H9 (cell line): ENCODE measurements at regions not wholly inside any gene's neighbourhood (a gene's known extent, or its start where the extent isn't known, plus 50 kb on each side); places are given as distances from the start of the nearest gene placed in this dataset.

Source experiments
- DNase-seq: peaks from one replicate; pipeline ENCODE4 v3.0.0-alpha.2; 2017
- H2AFZ ChIP-seq: one replicate; pipeline ENCODE4 v1.6.1; 2013; ENCODE audit warnings: mild to moderate bottlenecking, low read length, control low read depth, moderate library complexity
- H2AK5ac ChIP-seq: 2 replicates; pipeline ENCODE4 v1.6.1; 2013; ENCODE audit warnings: low read length, control low read depth, mixed read lengths; ENCODE audit not compliant: insufficient read length
- H2BK120ac ChIP-seq: one replicate; pipeline ENCODE4 v1.6.1; 2013; ENCODE audit warnings: low read depth, mild to moderate bottlenecking, low read length, control low read depth, inconsistent platforms; ENCODE audit not compliant: poor library complexity, severe bottlenecking
- H2BK12ac ChIP-seq: 2 replicates; pipeline ENCODE4 v1.6.1; 2013; ENCODE audit warnings: low read length, control low read depth, mixed read lengths, low read depth; ENCODE audit not compliant: insufficient read length
- H2BK15ac ChIP-seq: 2 replicates; pipeline ENCODE4 v1.6.1; 2013; ENCODE audit warnings: low read depth, low read length, control low read depth
- H2BK20ac ChIP-seq: one replicate; pipeline ENCODE4 v1.6.1; 2013; ENCODE audit warnings: low read depth, mild to moderate bottlenecking, low read length, control low read depth, inconsistent platforms; ENCODE audit not compliant: poor library complexity, severe bottlenecking
- H2BK5ac ChIP-seq: 2 replicates; pipeline ENCODE4 v1.6.1; 2013; ENCODE audit warnings: low read length, control low read depth, mixed read lengths; ENCODE audit not compliant: insufficient read length
- H3K14ac ChIP-seq: 2 replicates; pipeline ENCODE4 v1.6.1; 2013; ENCODE audit warnings: low read length, control low read depth; ENCODE audit not compliant: insufficient read depth
- H3K18ac ChIP-seq: 2 replicates; pipeline ENCODE4 v1.6.1; 2013; ENCODE audit warnings: low read depth, mild to moderate bottlenecking, mixed read lengths, low read length, control low read depth; ENCODE audit not compliant: insufficient read length
- H3K23ac ChIP-seq: 2 replicates; pipeline ENCODE4 v1.6.1; 2013; ENCODE audit warnings: low read length, control low read depth, mixed read lengths, low read depth; ENCODE audit not compliant: insufficient read length
- H3K23me2 ChIP-seq: 2 replicates; pipeline ENCODE4 v1.6.1; 2013; ENCODE audit warnings: low read depth, mild to moderate bottlenecking, mixed read lengths, low read length, control low read depth; ENCODE audit not compliant: insufficient read length, poor library complexity, severe bottlenecking
- H3K27ac ChIP-seq: 2 replicates; pipeline ENCODE4 v1.5.1; 2013; ENCODE audit warnings: low read length, control low read depth, mixed read lengths, low read depth; ENCODE audit not compliant: insufficient read length
- H3K27me3 ChIP-seq: 2 replicates; pipeline ENCODE4 v1.6.1; 2013; ENCODE audit warnings: low read length, control low read depth, inconsistent platforms; ENCODE audit not compliant: insufficient read depth
- H3K4ac ChIP-seq: 2 replicates; pipeline ENCODE4 v1.6.1; 2013; ENCODE audit warnings: low read depth, mild to moderate bottlenecking, control low read depth, inconsistent platforms, low read length, moderate library complexity
- H3K4me1 ChIP-seq: 2 replicates; pipeline ENCODE4 v1.6.1; 2013; ENCODE audit warnings: low read length, control low read depth, inconsistent platforms; ENCODE audit not compliant: insufficient read depth
- H3K4me2 ChIP-seq: 2 replicates; pipeline ENCODE4 v1.6.1; 2013; ENCODE audit warnings: low read length, control low read depth, mixed read lengths; ENCODE audit not compliant: insufficient read length, insufficient read depth
- H3K56ac ChIP-seq: 2 replicates; pipeline ENCODE4 v1.6.1; 2013; ENCODE audit warnings: low read depth, mild to moderate bottlenecking, mixed read lengths, low read length, control low read depth; ENCODE audit not compliant: insufficient read length
- H3K79me1 ChIP-seq: 2 replicates; pipeline ENCODE4 v1.6.1; 2013; ENCODE audit warnings: low read depth, mild to moderate bottlenecking, moderate library complexity, low read length, control low read depth, inconsistent platforms; ENCODE audit not compliant: insufficient read depth, poor library complexity, severe bottlenecking
- H3K79me2 ChIP-seq: 2 replicates; pipeline ENCODE4 v1.6.1; 2013; ENCODE audit warnings: low read length, control low read depth, inconsistent platforms; ENCODE audit not compliant: insufficient read depth
- H3K9ac ChIP-seq: 2 replicates; pipeline ENCODE4 v1.6.1; 2013; ENCODE audit warnings: low read length, control low read depth, mixed read lengths; ENCODE audit not compliant: insufficient read length; ENCODE audit errors: extremely low read depth
- H3K9me3 ChIP-seq: one replicate; pipeline ENCODE4 v1.6.1; 2013; ENCODE audit warnings: low read depth, low read length, inconsistent platforms; ENCODE audit not compliant: control insufficient read depth
- H3T11ph ChIP-seq: one replicate; pipeline ENCODE4 v1.6.1; 2013; ENCODE audit warnings: mild to moderate bottlenecking, low read length, control low read depth, inconsistent platforms
- H4K20me1 ChIP-seq: one replicate; pipeline ENCODE4 v1.6.1; 2013; ENCODE audit not compliant: control insufficient read depth, insufficient read length, insufficient read depth
- H4K5ac ChIP-seq: 2 replicates; pipeline ENCODE4 v1.6.1; 2013; ENCODE audit warnings: low read depth, mild to moderate bottlenecking, mixed read lengths, low read length, control low read depth; ENCODE audit not compliant: insufficient read length
- H4K8ac ChIP-seq: replicated peaks from 2 replicates; pipeline ENCODE4 v1.6.1; 2013; ENCODE audit warnings: low read length, control low read depth, mixed read lengths, low read depth; ENCODE audit not compliant: insufficient read length
- H4K91ac ChIP-seq: 2 replicates; pipeline ENCODE4 v1.6.1; 2013; ENCODE audit warnings: low read depth, mild to moderate bottlenecking, moderate library complexity, mixed read lengths, low read length, control low read depth; ENCODE audit not compliant: insufficient read length
- H3K27ac Mint-ChIP-seq, 3 experiments: 2 replicates in 2 of 3; 3 replicates in 1 of 3; pipeline ENCODE4 v1.8.0; 2020 to 2021; ENCODE audit warnings: mixed read lengths in 3 of 3, mild to moderate bottlenecking in 1 of 3, moderate library complexity in 1 of 3
- H3K27me3 Mint-ChIP-seq: 2 replicates; pipeline ENCODE4 v1.8.0; 2021; ENCODE audit warnings: low read depth, mild to moderate bottlenecking, moderate library complexity, mixed read lengths
- H3K36me3 Mint-ChIP-seq, 3 experiments: 2 replicates in 2 of 3; 3 replicates in 1 of 3; pipeline ENCODE4 v1.8.0; 2020 to 2021; ENCODE audit warnings: low read depth in 3 of 3, mixed read lengths in 3 of 3; ENCODE audit not compliant: insufficient read depth in 1 of 3
- H3K4me1 Mint-ChIP-seq, 2 experiments: 2 replicates each; pipeline ENCODE4 v1.8.0; 2020; ENCODE audit warnings: mixed read lengths in 2 of 2
- H3K4me3 Mint-ChIP-seq, 2 experiments: 2 replicates in 1 of 2; 3 replicates in 1 of 2; pipeline ENCODE4 v1.8.0; 2020 to 2021; ENCODE audit warnings: mild to moderate bottlenecking in 2 of 2, mixed read lengths in 2 of 2, moderate library complexity in 1 of 2
- H3K9me3 Mint-ChIP-seq, 2 experiments: 2 replicates in 1 of 2; 3 replicates in 1 of 2; pipeline ENCODE4 v1.8.0; 2020; ENCODE audit warnings: mild to moderate bottlenecking in 2 of 2, mixed read lengths in 2 of 2, moderate library complexity in 1 of 2
- CTCF ChIP-seq: fragments of 200-600 bp; sonication (generic); conservative IDR thresholded peaks from 3 replicates; pipeline ENCODE4 v1.8.0; 2021; ENCODE audit warnings: antibody characterized with exemption, mild to moderate bottlenecking
- WGBS: extraction: QIAGEN DNeasy Blood & Tissue Kit; methylation state at CpG from one replicate; pipeline ENCODE4 v1.1.7; 2013; ENCODE audit warnings: missing lambda C conversion rate, low lambda C conversion rate, mixed read lengths; ENCODE audit not compliant: insufficient read length; ENCODE audit errors: extremely low coverage; 5-methylcytosine and 5-hydroxymethylcytosine counted together

DNA sequence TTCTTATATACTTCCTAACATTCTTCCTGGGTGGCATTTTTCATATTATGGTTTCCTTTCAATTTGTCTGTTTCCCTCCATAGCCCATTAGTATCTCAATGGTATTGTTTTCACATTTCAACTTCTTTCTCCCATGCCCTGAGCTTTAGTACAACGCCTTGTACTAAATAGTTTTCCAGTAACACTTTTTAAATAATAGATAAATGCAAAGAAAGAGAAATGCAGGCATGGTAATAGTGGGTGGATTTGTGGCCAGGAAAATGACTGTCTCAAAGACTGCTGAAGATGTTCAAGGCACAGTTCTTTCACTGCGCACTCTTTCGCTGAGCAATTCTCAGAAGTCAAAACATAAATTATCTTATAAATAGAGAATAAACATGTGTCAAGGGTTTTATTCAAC, 145.1 kb downstream of the LCA5 start:
- H3K18ac ChIP-seq, result no peak overlapping the region
- H3T11ph ChIP-seq, result no peak overlapping the region
- no peak overlapping the region for H4K91ac ChIP-seq
- H3K9me3 ChIP-seq, result no peaks in the 10 kb centered on the region
- H4K8ac ChIP-seq, result no peak overlapping the region
- H2BK20ac ChIP-seq, result no peak overlapping the region
- no peak overlapping the region for H2BK12ac ChIP-seq
- Mint-ChIP-seq H3K4me1 (no peaks in the 10 kb centered on the region; a peak in 2 of 4 replicates), H3K4me3 (no peak overlapping the region), H3K9me3 (peaks cover 2 to 6% of the 10 kb centered on the region in 2 experiments; a peak in 2 of 5 replicates), H3K36me3 (no peaks in the 10 kb centered on the region), H3K27ac (no peak overlapping the region), H3K27me3 (no peaks in the 10 kb centered on the region)
- no peaks in the 10 kb centered on the region for H3K4me1 ChIP-seq
- H3K9ac ChIP-seq, result no peak overlapping the region
- no peak for TF ChIP-seq CTCF
- no peaks in the 10 kb centered on the region for H3K79me2 ChIP-seq
- H3K14ac ChIP-seq, result no peak overlapping the region
- H2AK5ac ChIP-seq, result no peak overlapping the region
- no peak overlapping the region for H3K56ac ChIP-seq
- H2BK15ac ChIP-seq, result no peak overlapping the region
- no peak overlapping the region for H3K23ac ChIP-seq
- H2AFZ ChIP-seq, result no peak overlapping the region
- no peak overlapping the region for H2BK120ac ChIP-seq
- WGBS, result no CpG with 5 or more reads among the region's 3 CpGs
- H3K27me3 ChIP-seq, result no peaks in the 10 kb centered on the region
- H3K4ac ChIP-seq, result no peak overlapping the region
- no peak overlapping the region for H3K27ac ChIP-seq
- no peaks in the 10 kb centered on the region for H4K20me1 ChIP-seq
- H3K4me2 ChIP-seq, result no peak overlapping the region
- H2BK5ac ChIP-seq, result no peak overlapping the region
- no peak overlapping the region for H4K5ac ChIP-seq
- no peaks in the 10 kb centered on the region for H3K79me1 ChIP-seq
- no peak for DNase-seq
- no peaks in the 10 kb centered on the region for H3K23me2 ChIP-seq
